Type B pancreatic cell (in vitro differentiated cells): ENCODE measurements at regions not wholly inside any gene's neighbourhood (a gene's known extent, or its start where the extent isn't known, plus 50 kb on each side); places are given as distances from the start of the nearest gene placed in this dataset.
"Not testable (repeated sequence)": the region's sequence is repeated elsewhere in the genome, so short reads cannot be mapped to it uniquely, and the experiment has no call there.

Experiments
- DNase-seq: peaks from one replicate; pipeline ENCODE4 v3.0.0; 2021; ENCODE audit warnings: mixed read lengths; ENCODE audit not compliant: unreplicated experiment; ENCODE audit errors: extremely low spot score
- H3K27ac Mint-ChIP-seq: 2 replicates; pipeline ENCODE4 v1.8.0; 2021; ENCODE audit warnings: mild to moderate bottlenecking, mixed read lengths
- H3K27me3 Mint-ChIP-seq: 2 replicates; pipeline ENCODE4 v1.8.0; 2021; ENCODE audit warnings: mixed read lengths
- H3K36me3 Mint-ChIP-seq: 2 replicates; pipeline ENCODE4 v1.8.0; 2021; ENCODE audit warnings: mixed read lengths
- H3K4me1 Mint-ChIP-seq: one replicate; pipeline ENCODE4 v1.8.0; 2021; ENCODE audit warnings: mixed read lengths; ENCODE audit not compliant: unreplicated experiment
- H3K4me3 Mint-ChIP-seq: 2 replicates; pipeline ENCODE4 v1.8.0; 2021; ENCODE audit warnings: mild to moderate bottlenecking, mixed read lengths
- H3K9me3 Mint-ChIP-seq: 2 replicates; pipeline ENCODE4 v1.8.0; 2021; ENCODE audit warnings: mixed read lengths
- TF ChIP-seq, protein P1 (sequence below): fragments of 200-600 bp; sonication (generic); conservative IDR thresholded peaks from 2 replicates; pipeline ENCODE4 v1.5.0; 2021; ENCODE audit warnings: antibody characterized with exemption, mild to moderate bottlenecking

DNA sequence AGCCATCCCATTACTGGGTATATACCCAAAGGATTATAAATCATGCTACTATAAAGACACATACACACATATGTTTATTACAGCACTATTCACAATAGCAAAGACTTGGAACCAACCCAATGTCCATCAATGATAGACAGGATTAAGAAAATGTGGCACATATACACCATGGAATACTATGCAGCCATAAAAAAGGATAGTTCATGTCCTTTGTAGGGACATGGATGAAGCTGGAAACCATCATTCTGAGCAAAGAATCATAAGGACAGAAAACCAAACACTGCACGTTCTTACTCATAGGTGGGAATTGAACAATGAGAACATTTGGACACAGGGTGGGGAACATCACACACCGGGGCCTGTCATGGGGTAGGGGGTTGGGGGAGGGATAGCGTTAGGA lies 60.3 kb upstream of the NMU start:
- not testable (repeated sequence) for H3K4me1 Mint-ChIP-seq, H3K36me3 Mint-ChIP-seq, DNase-seq, H3K4me3 Mint-ChIP-seq, H3K27ac Mint-ChIP-seq, H3K9me3 Mint-ChIP-seq, H3K27me3 Mint-ChIP-seq

DNA sequence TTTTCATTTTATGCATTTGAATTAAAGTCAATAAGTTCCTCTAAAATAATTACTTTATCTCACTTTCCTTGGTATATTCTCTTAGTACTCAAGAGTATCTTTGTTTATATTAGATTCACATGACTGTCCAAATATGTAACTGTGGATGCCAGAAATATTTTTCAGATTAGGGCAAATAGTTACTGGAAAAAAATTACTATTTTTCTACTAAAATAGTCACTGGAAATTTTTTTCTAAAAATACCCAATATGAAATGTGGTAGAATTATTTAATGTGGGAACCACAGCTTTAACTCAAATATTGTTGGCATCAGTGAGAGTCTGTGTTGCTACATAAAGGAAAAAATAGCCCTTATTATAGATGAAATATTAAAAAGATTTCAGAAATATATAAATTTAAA lies 70.4 kb upstream of the NMU start:
- no peaks in the 10 kb centered on the region for H3K9me3 Mint-ChIP-seq
- no peak overlapping the region for H3K4me3 Mint-ChIP-seq
- H3K4me1 Mint-ChIP-seq = no peaks in the 10 kb centered on the region
- H3K36me3 Mint-ChIP-seq = peaks cover 4% of the 10 kb centered on the region
- no peak for DNase-seq
- no peak overlapping the region for H3K27ac Mint-ChIP-seq
- H3K27me3 Mint-ChIP-seq = peaks cover 8% of the 10 kb centered on the region
- TF ChIP-seq, protein P1, sequence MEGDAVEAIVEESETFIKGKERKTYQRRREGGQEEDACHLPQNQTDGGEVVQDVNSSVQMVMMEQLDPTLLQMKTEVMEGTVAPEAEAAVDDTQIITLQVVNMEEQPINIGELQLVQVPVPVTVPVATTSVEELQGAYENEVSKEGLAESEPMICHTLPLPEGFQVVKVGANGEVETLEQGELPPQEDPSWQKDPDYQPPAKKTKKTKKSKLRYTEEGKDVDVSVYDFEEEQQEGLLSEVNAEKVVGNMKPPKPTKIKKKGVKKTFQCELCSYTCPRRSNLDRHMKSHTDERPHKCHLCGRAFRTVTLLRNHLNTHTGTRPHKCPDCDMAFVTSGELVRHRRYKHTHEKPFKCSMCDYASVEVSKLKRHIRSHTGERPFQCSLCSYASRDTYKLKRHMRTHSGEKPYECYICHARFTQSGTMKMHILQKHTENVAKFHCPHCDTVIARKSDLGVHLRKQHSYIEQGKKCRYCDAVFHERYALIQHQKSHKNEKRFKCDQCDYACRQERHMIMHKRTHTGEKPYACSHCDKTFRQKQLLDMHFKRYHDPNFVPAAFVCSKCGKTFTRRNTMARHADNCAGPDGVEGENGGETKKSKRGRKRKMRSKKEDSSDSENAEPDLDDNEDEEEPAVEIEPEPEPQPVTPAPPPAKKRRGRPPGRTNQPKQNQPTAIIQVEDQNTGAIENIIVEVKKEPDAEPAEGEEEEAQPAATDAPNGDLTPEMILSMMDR = no peak

DNA sequence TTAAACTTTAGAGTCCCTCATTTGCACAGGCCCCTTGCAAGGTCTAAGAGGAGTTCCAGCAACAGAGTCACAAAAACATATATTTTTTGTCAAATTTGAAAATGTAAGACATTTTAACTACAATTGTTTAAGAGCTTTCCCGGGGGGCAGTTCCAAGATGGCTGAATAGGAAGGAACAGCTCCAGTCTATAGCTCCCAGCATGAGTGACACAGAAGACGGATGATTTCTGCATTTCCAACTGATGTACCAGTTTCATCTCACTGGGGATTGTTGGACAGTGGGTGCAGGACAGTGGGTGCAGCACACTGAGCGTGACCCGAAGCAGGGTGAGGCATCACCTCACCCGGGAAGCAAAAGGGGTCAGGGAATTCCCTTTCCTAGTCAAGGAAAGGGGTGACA lies 71.4 kb upstream of the NMU start:
- Mint-ChIP-seq H3K9me3 (no peaks in the 10 kb centered on the region), H3K27ac (no peak overlapping the region), H3K27me3 (peaks cover 8% of the 10 kb centered on the region), H3K36me3 (peaks cover 4% of the 10 kb centered on the region), H3K4me1 (no peaks in the 10 kb centered on the region), H3K4me3 (no peak overlapping the region)
- TF ChIP-seq, protein P1 = no peak
- no peak for DNase-seq

DNA sequence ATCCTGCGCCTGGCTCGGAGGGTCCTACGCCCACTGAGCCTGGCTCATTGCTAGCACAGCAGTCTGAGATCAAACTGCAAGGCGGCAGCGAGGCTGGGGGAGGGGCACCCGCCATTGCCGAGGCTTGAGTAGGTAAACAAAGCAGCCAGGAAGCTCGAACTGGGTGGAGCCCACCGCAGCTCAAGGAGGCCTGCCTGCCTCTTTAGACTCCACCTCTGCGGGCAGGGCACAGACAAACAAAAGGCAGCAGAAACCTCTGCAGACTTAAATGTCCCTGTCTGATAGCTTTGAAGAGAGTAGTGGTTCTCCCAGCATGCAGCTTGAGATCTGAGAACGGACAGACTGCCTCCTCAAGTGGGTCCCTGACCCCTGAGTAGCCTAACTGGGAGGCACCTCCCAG lies 71.9 kb upstream of the NMU start:
- not testable (repeated sequence) for H3K4me1 Mint-ChIP-seq, H3K27ac Mint-ChIP-seq, H3K36me3 Mint-ChIP-seq, H3K9me3 Mint-ChIP-seq, DNase-seq, H3K27me3 Mint-ChIP-seq, H3K4me3 Mint-ChIP-seq

DNA sequence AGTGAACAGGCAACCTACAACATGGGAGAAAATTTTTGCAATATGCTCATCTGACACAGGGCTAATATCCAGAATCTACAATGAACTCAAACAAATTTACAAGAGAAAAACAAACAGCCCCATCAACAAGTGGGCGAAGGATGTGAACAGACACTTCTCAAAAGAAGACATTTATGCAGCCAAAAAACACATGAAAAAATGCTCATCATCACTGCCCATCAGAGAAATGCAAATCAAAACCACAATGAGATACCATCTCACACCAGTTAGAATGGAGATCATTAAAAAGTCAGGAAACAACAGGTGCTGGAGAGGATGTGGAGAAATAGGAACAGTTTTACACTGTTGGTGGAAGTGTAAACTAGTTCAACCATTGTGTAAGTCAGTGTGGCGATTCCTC lies 76.7 kb upstream of the NMU start:
- DNase-seq, H3K4me1 Mint-ChIP-seq, H3K27ac Mint-ChIP-seq, H3K27me3 Mint-ChIP-seq, H3K4me3 Mint-ChIP-seq, H3K9me3 Mint-ChIP-seq, H3K36me3 Mint-ChIP-seq: not testable (repeated sequence)

DNA sequence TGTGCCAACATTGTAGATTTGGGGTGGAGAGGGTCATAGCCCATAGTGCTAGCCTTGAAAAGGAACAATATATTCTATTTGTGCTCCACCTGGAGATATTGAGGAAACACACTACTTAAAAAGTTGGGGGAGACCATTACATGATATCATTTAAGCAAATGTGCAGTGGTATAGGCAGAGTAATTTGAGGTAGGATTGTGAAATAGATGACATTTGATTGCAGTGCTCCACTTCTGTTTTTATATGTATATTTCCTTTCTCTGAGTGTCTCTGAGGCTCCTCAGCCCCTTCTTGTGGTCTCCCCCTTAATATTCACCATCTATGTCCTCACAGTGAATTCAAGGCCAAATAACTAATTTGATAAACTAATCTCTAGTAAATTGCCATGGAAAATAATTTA lies 85.6 kb upstream of the NMU start:
- Mint-ChIP-seq H3K4me3 (no peak overlapping the region), H3K4me1 (no peaks in the 10 kb centered on the region), H3K9me3 (no peaks in the 10 kb centered on the region), H3K27me3 (no peaks in the 10 kb centered on the region), H3K27ac (no peak overlapping the region), H3K36me3 (no peaks in the 10 kb centered on the region)
- TF ChIP-seq, protein P1 = no peak
- DNase-seq = no peak

DNA sequence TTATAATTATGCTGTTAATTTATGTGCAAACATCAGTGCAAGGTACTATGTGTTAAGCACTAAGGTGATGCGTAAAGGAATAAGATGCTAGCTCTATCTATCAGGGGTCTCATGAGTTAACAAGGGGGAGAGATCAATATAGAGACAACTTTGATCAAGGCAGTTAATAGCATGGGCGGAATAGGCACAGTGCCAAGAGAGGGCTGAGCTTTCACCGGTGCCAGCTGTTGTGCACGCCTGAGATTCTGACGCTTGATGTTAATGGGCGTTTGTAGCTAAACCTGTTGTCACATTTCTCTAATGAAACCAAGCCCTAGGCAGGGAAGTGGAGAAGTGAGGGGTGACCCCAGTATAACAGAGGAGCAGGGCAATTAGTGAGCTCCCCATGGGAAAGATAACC lies 86.0 kb upstream of the NMU start:
- Mint-ChIP-seq H3K36me3 (no peaks in the 10 kb centered on the region), H3K4me1 (no peaks in the 10 kb centered on the region), H3K27ac (no peak overlapping the region), H3K4me3 (no peak overlapping the region), H3K9me3 (no peaks in the 10 kb centered on the region), H3K27me3 (no peaks in the 10 kb centered on the region)
- DNase-seq = no peak
- TF ChIP-seq, protein P1 = no peak
